ENCODE measurements at regions not wholly inside any gene's neighbourhood (a gene's known extent, or its start where the extent isn't known, plus 50 kb on each side); places are given as distances from the start of the nearest gene placed in this dataset.

GRCh38 chr16:35195864-35196216, 1736.4 kb downstream of the TP53TG3F start:
- Histone ChIP-seq H3K27me3 (ENCODE audit: control insufficient read depth, insufficient read depth, low read length) (no peaks in the 10 kb centered on the region), H3K27ac (ENCODE audit: low read length) (no peak overlapping the region), H3K9me3 (ENCODE audit: control insufficient read depth, insufficient read depth, low read depth, low read length) (no peaks in the 10 kb centered on the region), H3K4me1 (ENCODE audit: control insufficient read depth, insufficient read depth, low read length) (no peaks in the 10 kb centered on the region), H3K36me3 (ENCODE audit: control insufficient read depth, insufficient read depth, low read length) (no peaks in the 10 kb centered on the region), H3K4me3 (ENCODE audit: low read depth in 2 of 2, low read length in 2 of 2) (no peak overlapping the region)
- POLR2A ChIA-PET: no interaction called here
- in situ Hi-C loops (cut with HindIII; ENCODE audit: low pct_unique_long_range_greater_than_20kb, low sequenced_read_pairs): no loop called here
- intact Hi-C loops (cut with micrococcal nuclease; ENCODE audit: unreplicated experiment): no loop called here
- DNase-seq (ENCODE audit: low read depth, low spot score) (no peak), ATAC-seq (no peak)
- no peak for TF ChIP-seq CTCF (IDR thresholded peaks at IDR 0.05)
- TF ChIP-seq SIN3A (IDR thresholded peaks at IDR 0.05; ENCODE audit: borderline replicate concordance, insufficient read depth, low read depth, low read length): no peak
- no TSS peak for BruUV-seq (replicated peaks)
- CTCF ChIA-PET: no interaction called here

- Histone ChIP-seq H3K4me3 (ENCODE audit: low read depth in 2 of 2, low read length in 2 of 2) (no peak overlapping the region), H3K27ac (ENCODE audit: low read length) (no peak overlapping the region), H3K9me3 (ENCODE audit: control insufficient read depth, insufficient read depth, low read depth, low read length) (no peaks in the 10 kb centered on the region), H3K27me3 (ENCODE audit: control insufficient read depth, insufficient read depth, low read length) (no peaks in the 10 kb centered on the region), H3K36me3 (ENCODE audit: control insufficient read depth, insufficient read depth, low read length) (no peaks in the 10 kb centered on the region), H3K4me1 (ENCODE audit: control insufficient read depth, insufficient read depth, low read length) (no peaks in the 10 kb centered on the region)
- ATAC-seq (no peak), DNase-seq (ENCODE audit: low read depth, low spot score) (no peak)
- TF ChIP-seq CTCF (IDR thresholded peaks at IDR 0.05): no peak
- TF ChIP-seq SIN3A (IDR thresholded peaks at IDR 0.05; ENCODE audit: borderline replicate concordance, insufficient read depth, low read depth, low read length): no peak
- no peak for TF ChIP-seq REST (IDR thresholded peaks at IDR 0.05; ENCODE audit: insufficient read depth in 1 of 2, low read depth in 2 of 2, low read length in 1 of 2)
- TF ChIP-seq POLR2AphosphoS5 (IDR thresholded peaks at IDR 0.05; ENCODE audit: low read depth, low read length): no peak
- ChIA-PET POLR2A (no interaction called here), CTCF (no interaction called here)
- intact Hi-C loops (cut with micrococcal nuclease; ENCODE audit: unreplicated experiment): no loop called here
- BruUV-seq (replicated peaks): no TSS peak
- in situ Hi-C loops (cut with HindIII; ENCODE audit: low pct_unique_long_range_greater_than_20kb, low sequenced_read_pairs): no loop called here
Observed at GRCh38 chr16:35196313-35196712, 1736.9 kb downstream of the TP53TG3F start.

DNA sequence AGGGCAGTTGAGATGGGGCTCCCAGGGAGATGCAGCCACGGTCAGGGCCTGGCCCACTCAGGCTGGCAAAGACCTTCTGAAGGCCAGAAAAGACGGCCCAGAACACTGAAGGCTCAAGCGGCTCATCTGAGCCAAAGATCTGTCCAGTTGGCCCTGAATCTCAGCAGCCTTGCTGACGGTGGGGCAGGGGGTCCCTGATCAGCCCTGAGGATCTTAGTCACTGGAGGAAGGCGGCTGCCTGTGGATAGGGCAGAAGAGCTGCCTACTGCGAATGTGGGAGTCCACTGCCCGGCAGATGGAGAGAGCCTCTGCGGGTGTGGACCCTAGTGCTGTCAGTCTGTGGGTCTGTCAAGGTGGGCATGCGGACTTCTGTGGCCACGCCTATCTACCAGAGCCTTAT, 1738.2 kb downstream of the TP53TG3F start:
- intact Hi-C loops (cut with micrococcal nuclease; ENCODE audit: unreplicated experiment): no loop called here
- Histone ChIP-seq H3K4me3 (ENCODE audit: low read depth in 2 of 2, low read length in 2 of 2) (no peak overlapping the region), H3K9me3 (ENCODE audit: control insufficient read depth, insufficient read depth, low read depth, low read length) (no peaks in the 10 kb centered on the region), H3K36me3 (ENCODE audit: control insufficient read depth, insufficient read depth, low read length) (no peaks in the 10 kb centered on the region), H3K27me3 (ENCODE audit: control insufficient read depth, insufficient read depth, low read length) (no peaks in the 10 kb centered on the region), H3K27ac (ENCODE audit: low read length) (no peak overlapping the region), H3K4me1 (ENCODE audit: control insufficient read depth, insufficient read depth, low read length) (no peaks in the 10 kb centered on the region)
- no peak for ATAC-seq
- in situ Hi-C loops (cut with HindIII; ENCODE audit: low pct_unique_long_range_greater_than_20kb, low sequenced_read_pairs): no loop called here
- no peak for TF ChIP-seq SIN3A (IDR thresholded peaks at IDR 0.05; ENCODE audit: borderline replicate concordance, insufficient read depth, low read depth, low read length)
- no peak for TF ChIP-seq REST (IDR thresholded peaks at IDR 0.05; ENCODE audit: insufficient read depth in 1 of 2, low read depth in 2 of 2, low read length in 1 of 2)
- TF ChIP-seq TCF7L2 (IDR thresholded peaks at IDR 0.05; ENCODE audit: low read depth, low read length): no peak
- no peak for TF ChIP-seq POLR2AphosphoS5 (IDR thresholded peaks at IDR 0.05; ENCODE audit: low read depth, low read length)
- no peak for TF ChIP-seq CTCF (IDR thresholded peaks at IDR 0.05)
- no TSS peak for BruUV-seq (replicated peaks)
- ChIA-PET CTCF (no interaction called here), POLR2A (no interaction called here)
- DNase-seq (ENCODE audit: low read depth, low spot score): no peak

All from Panc1 (cell line).